Brain microvascular endothelial cell (primary cell): ENCODE measurements at regions not wholly inside any gene's neighbourhood (a gene's known extent, or its start where the extent isn't known, plus 50 kb on each side); places are given as distances from the start of the nearest gene placed in this dataset.

Experiments used
- DNase-seq: peaks from one replicate; pipeline ENCODE4 v3.0.0-alpha.2; 2020
- H3K27ac ChIP-seq: fragments of 250-450 bp; sonication (Bioruptor Pico); 2 replicates; pipeline ENCODE4 v1.5.1; 2020; ENCODE audit warnings: mild to moderate bottlenecking, moderate library complexity
- H3K27me3 ChIP-seq: fragments of 250-450 bp; sonication (Bioruptor Pico); replicated peaks from 2 replicates; pipeline ENCODE4 v1.5.1; 2020; ENCODE audit warnings: mild to moderate bottlenecking
- H3K36me3 ChIP-seq: fragments of 250-450 bp; sonication (Bioruptor Pico); replicated peaks from 2 replicates; pipeline ENCODE4 v1.5.1; 2020; ENCODE audit warnings: mild to moderate bottlenecking
- H3K4me3 ChIP-seq: 2 replicates; pipeline ENCODE4 v1.5.1; 2011; ENCODE audit warnings: low read depth, mild to moderate bottlenecking, control low read depth, low read length, moderate library complexity
- CTCF ChIP-seq: IDR thresholded peaks from 2 replicates; pipeline ENCODE4 v1.5.1; 2011; ENCODE audit warnings: low read depth, mild to moderate bottlenecking, moderate library complexity, low read length, control low read depth, inconsistent platforms; ENCODE audit errors: missing control alignments
- in situ Hi-C: cut with HindIII; loops from 2 replicates; pipeline ENCODE4 v1.10.0; 2017; ENCODE audit warnings: low sequenced_read_pairs, low pct_ligation_motif_present

- no peak overlapping the region for H3K27ac ChIP-seq
- H3K27me3 ChIP-seq: no peaks in the 10 kb centered on the region
- no peaks in the 10 kb centered on the region for H3K36me3 ChIP-seq
- no peak overlapping the region for H3K4me3 ChIP-seq
- in situ Hi-C loops: no loop called here
- no peak for TF ChIP-seq CTCF
- no peak for DNase-seq
These were observed 247.5 kb upstream of the ZNF521 start for GRCh38 chr18:25599443-25599842.

- no peak for TF ChIP-seq CTCF
- H3K27ac ChIP-seq: no peak overlapping the region
- no peak overlapping the region for H3K4me3 ChIP-seq
- no peak for DNase-seq
- H3K27me3 ChIP-seq: no peaks in the 10 kb centered on the region
- no peaks in the 10 kb centered on the region for H3K36me3 ChIP-seq
- in situ Hi-C loops: no loop called here
These were observed 245.5 kb upstream of the ZNF521 start for GRCh38 chr18:25597476-25597875.

- in situ Hi-C loops: no loop called here
- Histone ChIP-seq H3K27me3 (no peaks in the 10 kb centered on the region), H3K4me3 (no peak overlapping the region), H3K27ac (no peak overlapping the region), H3K36me3 (no peaks in the 10 kb centered on the region)
- no peak for TF ChIP-seq CTCF
- DNase-seq: no peak
These were observed 243.5 kb upstream of the ZNF521 start for GRCh38 chr18:25595274-25596060.

- TF ChIP-seq CTCF: no peak
- in situ Hi-C loops: no loop called here
- Histone ChIP-seq H3K4me3 (no peak overlapping the region), H3K27ac (no peak overlapping the region), H3K27me3 (no peaks in the 10 kb centered on the region), H3K36me3 (no peaks in the 10 kb centered on the region)
- peak; percentile 51 for DNase-seq
These were observed 242.4 kb upstream of the ZNF521 start for GRCh38 chr18:25594351-25594750.

- Histone ChIP-seq H3K36me3 (no peaks in the 10 kb centered on the region), H3K27ac (no peak overlapping the region), H3K4me3 (no peak overlapping the region), H3K27me3 (no peaks in the 10 kb centered on the region)
- in situ Hi-C loops: no loop called here
- DNase-seq: no peak
- TF ChIP-seq CTCF: peak; percentile 15
These were observed 240.9 kb upstream of the ZNF521 start for GRCh38 chr18:25592804-25593360.
